RCC 7860 (cell line): ENCODE measurements at regions not wholly inside any gene's neighbourhood (a gene's known extent, or its start where the extent isn't known, plus 50 kb on each side); places are given as distances from the start of the nearest gene placed in this dataset.
A peak's percentile ranks its signal among the peaks of the same experiment; 100 is the strongest.

Experiments
- DNase-seq: peaks from one replicate; pipeline ENCODE4 v3.0.0-alpha.2; 2015; ENCODE audit warnings: low spot score
- FAIRE-seq: peaks from 2 replicates; lab custom pipeline; 2012; peaks lifted over from hg19 to GRCh38; lab: Jason Lieb, UNC

DNA sequence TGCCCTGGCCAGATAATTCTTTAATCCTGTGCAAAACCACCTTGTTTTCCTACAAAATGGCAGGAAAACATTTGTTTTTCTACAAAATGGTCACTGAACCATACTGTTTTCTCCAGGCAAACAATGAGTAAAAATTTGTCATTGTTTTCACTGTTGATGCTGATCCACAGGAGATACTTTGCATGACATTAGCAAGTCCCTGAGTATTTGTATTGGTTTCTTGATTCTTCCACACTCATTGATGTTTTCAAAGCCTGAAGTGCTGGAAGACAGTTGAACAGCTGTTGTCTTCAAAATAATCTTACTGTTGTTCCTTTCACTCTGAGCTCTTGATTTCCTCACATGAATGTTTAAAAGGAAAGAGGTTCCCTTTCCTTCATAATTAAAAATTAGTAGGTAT is 123.1 kb upstream of the HTR2A start:
- FAIRE-seq (no peak), DNase-seq (no peak)

DNA sequence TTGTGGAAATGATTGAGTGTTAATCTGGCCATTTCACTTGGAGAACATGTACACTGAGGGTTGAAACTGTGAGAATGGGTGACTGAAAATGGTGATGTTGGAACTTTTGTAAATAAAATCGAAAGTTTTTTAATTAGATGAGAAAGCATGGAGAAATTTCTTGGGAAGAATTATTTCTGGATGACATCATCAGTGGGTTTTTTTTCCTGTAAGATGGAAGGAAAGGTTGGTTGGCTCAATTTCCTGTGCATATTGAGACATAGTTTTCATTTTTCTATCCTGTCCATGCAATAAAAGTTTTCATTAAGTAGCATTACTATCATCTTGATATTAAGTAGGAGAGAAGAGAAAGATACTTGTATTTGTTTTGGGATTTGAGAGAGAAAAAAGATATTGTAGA is 120.6 kb upstream of the HTR2A start:
- DNase-seq (no peak), FAIRE-seq (no peak)

DNA sequence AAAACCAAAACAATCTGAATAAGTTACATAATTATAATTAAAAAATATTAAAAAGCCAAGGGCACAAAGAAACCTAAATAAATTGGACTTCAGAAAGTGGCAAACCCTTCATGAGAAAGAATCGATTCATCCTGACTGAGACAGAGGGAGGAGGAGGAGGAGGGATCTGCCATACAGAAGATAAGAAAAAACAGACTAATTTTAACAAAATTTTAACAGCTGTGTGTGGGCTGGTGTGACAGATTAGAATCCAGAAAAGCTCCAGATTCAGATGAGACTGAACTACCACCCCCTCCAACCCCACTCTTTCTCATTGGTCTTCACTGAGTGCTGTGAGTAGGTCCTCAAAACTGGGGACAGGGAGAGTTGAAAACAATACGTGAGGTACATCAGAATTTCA is 111.5 kb upstream of the HTR2A start:
- DNase-seq = no peak
- no peak for FAIRE-seq

DNA sequence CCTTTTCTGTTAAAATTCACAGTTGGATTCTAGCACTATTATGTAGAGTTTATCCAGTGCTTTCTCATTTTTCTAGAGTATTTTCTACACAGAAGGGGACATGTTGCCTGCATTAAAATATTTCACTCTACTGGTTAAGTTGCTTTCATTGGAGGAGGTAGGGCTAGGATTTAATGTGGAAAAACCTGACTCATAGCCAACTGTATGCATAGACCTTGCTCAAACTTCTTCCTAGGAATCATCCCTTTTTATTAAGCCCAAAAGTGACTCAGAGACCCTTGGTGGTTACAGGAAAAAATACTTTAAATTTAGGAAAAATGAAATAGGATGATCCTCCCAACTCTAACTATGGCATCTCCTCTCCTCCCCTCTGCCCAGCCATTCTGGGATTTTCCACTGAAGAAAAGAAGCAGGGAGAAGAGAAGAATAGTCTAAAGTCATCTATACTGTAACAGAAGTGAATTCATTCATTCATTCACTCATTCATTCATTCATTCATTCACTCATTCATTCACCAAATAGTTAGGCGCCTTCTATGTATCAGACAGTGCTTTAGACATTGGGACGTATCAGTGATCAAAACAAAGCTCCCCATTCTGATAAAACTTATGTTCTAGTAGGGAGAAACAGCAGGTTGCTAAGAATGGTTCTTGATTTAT is 109.0 kb upstream of the HTR2A start:
- FAIRE-seq (no peak), DNase-seq (no peak)

DNA sequence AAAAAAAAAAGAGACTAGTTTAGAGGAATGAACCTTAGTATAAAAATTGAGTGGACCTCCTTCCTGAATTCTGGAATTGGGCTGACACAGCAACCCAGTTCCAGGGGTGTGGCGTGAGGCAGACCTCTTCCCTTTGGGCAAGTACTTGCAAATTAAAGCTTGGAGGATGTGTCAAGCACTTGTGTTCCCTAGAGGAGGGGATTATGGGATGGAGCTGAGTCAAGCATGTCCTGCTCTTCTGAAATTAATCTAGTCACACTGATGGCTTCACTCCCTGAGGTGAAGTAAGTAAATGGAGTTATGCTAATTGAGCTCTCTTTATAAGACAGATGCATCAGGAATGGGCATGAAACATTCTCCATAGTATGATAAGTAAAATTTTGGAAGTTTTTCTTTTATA is 107.7 kb upstream of the HTR2A start:
- FAIRE-seq (no peak), DNase-seq (no peak)

DNA sequence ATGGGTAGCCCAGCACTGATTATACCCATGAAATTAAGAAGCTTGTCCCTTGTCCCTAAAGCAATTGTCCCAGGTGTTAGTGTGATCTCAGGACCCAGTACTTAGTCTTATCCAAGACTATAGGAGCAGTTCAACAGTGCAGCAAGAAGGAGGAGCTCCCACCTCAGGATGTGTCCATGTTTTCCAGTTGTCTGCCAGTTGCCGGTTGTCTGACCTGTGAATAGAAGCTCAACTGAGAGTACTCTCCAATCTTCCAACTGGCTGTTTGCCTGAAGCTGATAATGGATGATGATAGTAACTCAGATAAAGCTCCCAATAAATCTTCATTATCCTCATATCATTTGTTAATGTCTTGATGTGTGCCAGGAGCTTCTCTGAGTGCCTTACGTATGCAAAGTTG is 107.2 kb upstream of the HTR2A start:
- DNase-seq (no peak), FAIRE-seq (no peak)

DNA sequence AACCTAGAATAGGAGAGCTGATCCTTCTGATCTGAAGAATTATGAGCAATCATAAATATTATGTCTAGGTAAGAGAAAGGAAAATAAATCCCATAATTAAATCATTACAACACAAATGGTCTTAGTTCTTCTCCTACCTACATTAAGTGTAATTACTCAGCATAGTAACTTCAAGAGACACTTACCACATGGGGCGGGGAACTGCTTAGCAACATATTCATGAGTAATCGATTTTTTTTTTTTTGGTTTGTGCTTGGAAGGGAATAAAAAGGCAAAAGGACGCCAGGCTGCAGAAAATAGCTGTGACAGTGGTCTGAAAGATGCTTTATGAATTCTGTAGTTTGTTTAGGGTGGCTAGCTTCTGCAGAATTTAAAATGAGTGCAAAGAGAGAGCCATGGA is 103.3 kb upstream of the HTR2A start:
- FAIRE-seq = no peak
- no peak for DNase-seq

DNA sequence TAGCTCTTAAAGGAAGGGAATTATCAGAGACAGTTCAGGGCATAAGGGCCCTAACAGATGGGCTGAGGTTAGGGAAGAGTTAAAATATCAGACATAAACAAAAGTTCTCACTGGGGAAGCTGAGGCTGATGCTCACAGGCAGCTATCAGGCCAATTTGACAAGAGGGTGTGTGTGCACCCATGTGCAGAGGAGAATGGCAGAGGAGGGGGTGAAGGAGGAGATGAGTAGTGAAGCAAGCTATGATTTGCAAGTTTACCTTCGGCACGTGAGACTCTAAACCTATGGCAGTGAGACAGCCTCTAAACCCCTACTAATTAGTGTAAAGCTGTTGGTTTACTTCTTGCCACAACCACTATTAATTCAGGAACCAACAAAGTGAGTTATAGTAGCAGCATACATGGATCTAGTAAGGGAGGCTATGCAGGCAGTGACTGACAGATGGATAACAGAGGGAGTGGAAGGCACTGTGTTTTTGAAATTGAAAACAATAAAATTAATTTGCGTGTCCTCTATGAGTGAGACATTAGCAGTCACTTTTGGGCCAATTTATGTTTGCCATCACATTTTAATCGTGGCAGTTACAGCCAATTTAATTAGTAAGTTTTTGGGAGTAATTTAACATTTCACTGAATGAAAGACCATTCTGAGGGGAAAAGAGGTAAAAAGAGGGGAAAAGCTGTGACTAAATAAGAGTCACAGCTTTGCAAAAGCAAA is 99.6 kb upstream of the HTR2A start:
- FAIRE-seq = no peak
- no peak for DNase-seq

DNA sequence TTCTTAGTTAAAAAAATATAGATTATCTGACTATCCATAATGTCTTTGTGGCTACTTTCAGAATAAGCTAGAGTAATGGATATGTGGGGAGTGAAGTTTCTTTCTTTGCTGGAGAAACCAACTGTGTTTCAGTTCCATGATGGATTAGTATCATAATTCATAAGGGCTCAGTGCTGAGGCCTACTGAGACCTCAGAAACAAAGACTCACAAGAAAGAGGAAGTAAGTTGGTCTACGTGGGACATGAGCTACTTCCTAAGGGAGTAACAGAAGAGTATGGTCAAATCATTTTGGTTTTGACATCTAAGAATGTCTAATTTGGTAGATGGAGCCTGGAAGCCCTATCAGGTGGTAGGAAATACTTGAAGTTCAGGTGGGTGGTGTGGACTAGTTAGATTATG is 99.0 kb upstream of the HTR2A start:
- no peak for FAIRE-seq
- DNase-seq = no peak

DNA sequence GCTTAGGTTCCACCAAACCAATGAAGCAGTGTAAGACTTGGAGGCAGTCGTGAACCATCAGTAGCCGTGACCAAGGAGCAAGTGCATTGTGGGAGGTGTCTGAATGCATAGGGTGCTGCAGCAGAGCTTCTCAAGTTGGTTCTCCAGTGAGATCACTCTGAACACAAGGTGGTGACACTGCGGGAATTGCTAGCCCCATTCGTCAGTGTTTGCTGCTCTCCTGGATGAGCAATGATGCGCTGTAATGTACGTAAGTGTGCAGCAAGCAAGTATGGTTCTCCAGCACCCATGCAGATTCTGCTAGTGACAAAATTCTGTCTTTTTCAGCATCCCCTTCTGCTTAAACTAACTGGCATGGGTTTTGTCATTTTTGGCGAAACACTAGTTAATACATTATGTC is 97.6 kb upstream of the HTR2A start:
- FAIRE-seq = no peak
- no peak for DNase-seq

DNA sequence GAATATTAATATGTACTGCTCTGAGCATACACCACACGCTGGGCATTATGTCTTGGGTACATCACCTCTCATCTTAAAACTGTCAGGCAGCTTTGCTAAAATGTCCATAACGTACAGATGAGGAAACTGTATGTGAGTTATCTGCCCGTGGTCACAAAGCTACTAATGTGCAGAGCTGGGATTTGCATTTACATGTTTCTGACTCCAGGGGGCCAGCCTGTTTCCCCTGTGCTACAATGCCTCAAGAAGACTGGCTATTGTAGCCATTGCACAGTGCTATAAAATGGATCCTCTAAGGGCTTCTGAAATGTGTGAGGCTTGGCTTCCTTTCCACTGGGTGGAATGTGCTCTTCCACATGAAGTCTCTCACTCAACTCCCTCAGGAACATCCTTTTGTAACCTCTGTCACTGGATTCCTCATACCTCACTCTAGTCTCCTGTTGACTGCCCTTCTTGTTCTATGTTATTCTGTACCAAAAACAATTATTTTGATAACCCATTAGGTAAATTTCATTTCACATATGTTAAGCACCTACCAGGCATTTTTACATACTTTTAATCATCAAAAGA is 95.6 kb upstream of the HTR2A start:
- no peak for FAIRE-seq
- DNase-seq = no peak

DNA sequence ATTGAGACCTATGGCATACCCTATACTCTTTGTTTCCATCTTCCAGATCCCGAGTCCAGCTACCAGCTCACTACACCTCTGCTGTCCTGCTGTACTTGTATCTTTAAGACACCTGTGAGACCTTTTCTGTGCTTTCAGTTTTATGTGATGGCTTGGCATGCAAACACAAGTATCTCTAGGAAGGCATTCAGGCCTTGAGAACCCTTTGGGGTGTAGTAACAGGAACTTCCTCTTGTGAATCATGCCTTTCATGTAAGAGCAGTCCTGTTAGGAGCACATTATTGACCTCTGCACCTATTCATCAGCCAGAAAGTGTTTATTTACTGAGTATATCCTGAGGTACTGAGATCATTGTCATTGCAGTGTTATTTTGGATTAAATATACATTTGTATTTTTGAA is 87.0 kb upstream of the HTR2A start:
- FAIRE-seq = no peak
- DNase-seq = no peak

DNA sequence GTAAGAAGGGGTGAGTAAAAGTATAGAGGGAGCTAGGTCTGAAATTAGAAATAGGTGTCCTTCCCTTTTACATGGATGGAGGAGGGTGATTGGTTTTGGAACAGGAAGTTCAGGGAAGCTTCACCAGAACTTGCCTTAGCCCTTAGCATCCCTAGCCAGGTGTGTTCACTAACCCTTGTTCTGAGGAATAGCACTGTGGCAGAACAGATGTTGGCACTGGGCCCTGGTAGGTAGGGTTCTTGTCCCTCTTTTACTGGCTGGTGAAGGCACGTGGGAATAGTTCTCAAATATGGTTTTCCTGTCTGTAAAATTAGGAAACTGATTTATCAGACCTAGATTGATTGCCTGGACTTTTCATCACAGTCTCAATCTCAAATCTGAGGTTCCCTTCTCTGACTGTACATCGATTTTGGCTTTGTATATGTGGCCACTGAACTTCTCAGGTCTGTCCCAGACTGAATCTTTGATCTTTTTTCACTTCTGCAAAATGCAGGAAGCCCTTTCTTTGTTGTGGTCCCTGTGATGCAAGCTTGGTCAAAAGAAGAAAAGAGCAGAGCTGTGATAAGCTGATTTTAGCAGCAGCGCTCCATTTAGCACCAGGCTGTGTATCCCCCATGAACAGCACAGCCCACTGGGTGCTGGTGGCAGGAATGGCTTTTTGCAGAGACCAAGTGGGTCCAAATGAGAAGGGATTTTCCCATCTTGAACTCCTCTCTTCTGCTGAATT is 86.2 kb upstream of the HTR2A start:
- DNase-seq (no peak), FAIRE-seq (no peak)

DNA sequence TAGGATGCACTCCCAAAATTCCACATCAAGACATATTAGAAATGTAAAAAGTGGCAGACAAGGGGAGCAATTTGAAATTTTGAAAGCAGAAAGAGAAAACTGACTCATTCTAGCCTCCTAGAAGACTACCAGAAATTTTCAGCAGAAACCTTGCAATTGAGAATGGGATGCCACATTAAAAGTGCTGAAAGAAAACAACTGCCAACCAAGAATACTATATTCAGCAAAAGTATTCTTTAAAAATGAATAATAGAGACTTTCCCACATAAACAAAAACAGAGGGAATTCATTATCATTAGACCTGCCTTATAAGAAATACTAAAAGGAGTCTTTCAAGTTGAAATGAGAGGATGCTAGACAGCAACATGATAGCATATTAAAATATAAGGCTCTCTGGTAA is 78.3 kb upstream of the HTR2A start:
- FAIRE-seq = no peak
- DNase-seq = no peak

DNA sequence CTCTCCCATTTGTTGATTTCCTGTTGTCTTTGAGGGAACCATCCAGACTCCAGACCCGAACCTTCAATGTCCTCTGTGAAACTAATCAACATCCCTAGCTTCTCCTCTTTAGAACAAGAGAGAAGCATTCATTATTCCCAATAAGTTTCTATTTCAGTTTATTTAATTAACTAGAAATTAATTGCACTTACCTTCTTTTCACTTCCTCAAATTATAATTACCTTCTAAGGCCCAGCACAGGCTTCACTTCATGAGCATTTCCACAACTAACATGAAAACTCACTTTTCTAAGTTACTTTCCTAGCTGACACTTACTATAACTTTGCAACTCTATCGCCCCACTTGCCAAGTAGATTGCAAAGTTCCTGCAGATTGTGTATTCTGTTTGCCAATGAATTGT is 71.6 kb upstream of the HTR2A start:
- DNase-seq = no peak
- FAIRE-seq = no peak

DNA sequence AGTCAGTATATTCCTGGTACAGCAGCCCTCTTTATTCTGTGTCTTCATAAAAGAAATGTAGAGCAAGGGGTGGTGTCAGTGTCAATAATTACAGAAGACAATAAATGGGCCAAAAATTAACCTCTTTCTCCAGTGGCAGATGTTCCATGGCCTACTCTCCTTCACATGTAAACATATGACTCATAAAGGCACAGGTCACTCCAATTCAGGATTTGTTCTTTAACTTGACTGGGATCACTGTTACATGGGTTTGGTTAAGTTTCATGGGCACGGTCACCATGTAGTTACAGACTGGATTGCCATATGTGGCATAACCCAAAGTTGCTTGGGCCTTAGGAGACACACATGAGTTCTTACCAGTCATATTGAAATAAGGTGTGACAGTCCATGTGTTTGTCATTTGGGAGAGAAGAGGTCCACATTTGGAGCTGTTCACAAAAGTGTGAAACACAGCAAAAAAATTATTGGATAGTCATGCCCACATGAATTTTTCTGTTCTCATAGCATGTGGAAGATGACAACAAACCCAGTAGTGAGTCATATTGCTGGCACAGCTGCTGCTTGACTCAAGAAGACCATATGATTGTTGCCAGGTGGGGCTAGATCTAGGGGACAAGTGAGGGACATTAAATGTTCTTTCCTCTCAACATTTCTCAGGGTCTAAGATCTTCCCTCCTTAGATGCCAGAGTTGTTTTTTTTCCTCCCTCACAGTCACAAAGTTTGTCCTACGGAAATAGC is 68.1 kb upstream of the HTR2A start:
- DNase-seq (no peak), FAIRE-seq (no peak)

DNA sequence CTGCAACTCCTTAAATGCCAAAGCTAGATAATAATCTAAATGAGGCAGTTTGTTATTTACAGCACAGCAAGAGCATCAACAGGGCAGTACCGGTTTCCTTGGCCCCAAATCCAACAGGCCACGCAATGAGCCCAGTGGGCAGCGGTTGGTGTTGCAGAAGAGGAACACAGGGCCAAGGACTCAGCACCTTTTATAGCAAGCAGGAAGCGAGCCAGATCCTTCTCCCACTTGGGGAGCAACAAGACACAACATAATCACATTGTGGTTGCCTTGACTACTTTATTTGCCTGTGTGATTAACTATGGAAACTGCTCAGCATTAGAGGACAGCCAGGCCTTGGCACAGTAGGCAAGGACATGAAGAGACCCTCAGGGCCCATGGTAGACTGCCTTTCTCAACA is 67.1 kb upstream of the HTR2A start:
- DNase-seq = no peak
- FAIRE-seq = no peak

DNA sequence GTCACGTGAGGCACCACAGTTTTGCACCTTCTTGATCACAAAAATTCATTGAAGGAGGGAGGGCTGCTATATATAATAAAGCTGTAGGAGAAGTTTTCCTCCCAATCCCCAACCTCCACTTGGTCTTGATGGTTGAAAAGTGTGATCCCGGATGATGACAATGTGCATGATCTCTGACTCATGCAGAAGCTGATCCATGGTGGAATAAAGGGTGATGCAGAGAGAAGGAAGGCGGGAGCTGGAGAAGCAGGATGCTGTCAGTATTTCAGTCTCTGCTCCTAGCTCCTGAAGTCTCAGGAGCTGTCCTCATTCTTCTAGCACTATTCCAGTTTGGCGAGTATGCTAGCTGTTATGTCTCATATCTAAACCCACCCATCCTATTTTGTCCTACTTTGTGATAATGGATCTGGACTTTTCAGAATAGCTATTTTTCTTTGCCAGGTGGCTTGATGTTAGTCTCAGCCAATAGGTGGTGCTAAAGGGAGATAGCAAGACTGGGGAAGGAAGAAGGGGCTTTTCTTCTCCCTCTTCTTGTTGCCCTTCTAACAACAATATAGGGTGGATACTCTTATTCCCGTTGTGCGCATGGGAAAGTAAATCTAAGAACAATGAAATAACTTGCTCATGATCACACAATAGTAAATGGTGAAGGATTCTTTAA is 65.6 kb upstream of the HTR2A start:
- no peak for DNase-seq
- FAIRE-seq = no peak

DNA sequence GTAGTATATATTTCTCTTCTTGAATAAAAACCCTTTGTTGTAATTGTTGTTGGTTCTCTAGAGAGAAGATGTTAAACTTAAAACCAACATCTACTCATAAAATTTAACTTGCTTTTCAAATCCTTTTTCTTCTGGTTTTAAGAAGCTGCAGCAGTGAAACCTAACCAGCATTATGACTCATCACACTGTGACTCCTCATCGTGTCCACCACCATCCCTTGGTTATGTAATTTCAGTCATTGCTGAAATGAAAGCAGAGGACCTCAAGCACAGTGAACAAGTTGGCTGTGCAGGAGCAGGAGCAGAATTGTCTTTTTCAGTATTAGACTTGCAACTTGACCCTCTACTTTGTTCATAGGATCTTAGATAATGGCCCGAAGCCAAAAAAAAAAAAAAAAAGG is 64.9 kb upstream of the HTR2A start:
- DNase-seq (peak; percentile 19), FAIRE-seq (no peak)

DNA sequence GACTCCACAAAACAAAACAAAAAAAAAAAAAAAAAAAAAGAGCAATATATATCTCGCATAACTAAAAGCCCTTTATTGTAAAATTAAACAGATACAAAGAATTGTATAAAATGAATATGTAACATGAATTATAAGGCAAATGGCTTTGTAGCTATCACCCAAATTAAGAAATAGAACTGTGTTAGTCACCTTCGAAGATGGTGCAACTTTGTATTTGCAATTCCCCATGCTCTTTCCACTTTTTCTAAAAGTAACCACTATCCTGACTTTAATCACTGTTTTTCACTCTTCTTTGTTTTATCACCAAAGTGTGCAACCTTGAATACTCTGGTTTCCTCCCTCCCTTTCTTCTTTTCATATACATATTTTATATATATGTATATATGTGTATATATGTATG is 57.1 kb upstream of the HTR2A start:
- no peak for FAIRE-seq
- no peak for DNase-seq

DNA sequence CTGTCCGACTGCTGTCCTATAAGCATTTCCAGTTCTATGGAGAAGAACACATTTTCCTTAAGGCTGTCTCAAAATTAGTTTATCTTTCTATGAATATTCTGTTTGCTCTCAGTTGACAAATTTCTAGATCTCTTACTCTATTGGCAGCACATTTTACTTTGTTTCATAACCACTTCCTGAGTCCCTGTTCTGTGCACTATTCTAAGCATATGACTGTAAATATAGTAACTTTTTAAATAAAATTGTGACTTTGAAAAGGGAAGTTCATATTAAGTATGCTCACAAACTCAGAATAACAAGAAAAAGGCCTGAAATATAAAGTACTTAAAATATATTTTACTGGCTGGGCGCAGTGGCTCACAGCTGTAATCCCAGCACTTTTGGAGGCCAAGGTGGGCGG is 56.5 kb upstream of the HTR2A start:
- no peak for FAIRE-seq
- DNase-seq = no peak
